CD4-positive, CD25-positive, alpha-beta regulatory T cell (primary cell): ENCODE measurements at regions not wholly inside any gene's neighbourhood (a gene's known extent, or its start where the extent isn't known, plus 50 kb on each side); places are given as distances from the start of the nearest gene placed in this dataset.

Source experiments
- ATAC-seq, 2 donors: fragments of 150-1000 bp; cut with Tn5 transposase; one replicate each; pipeline ENCODE4 v1.10.0; 2021; ENCODE audit warnings: low read depth in 2 of 2, moderate number of reproducible peaks in 2 of 2, moderate library complexity in 1 of 2
- DNase-seq, 3 donors: peaks; one replicate each; pipeline versions ENCODE4 v3.0.0 to v3.0.0-alpha.2; 2012 to 2022; ENCODE audit warnings: mixed read lengths in 1 of 3
- H3K27ac ChIP-seq: one replicate; pipeline ENCODE4 v1.7.0; 2013; ENCODE audit warnings: mild to moderate bottlenecking, low read length; ENCODE audit not compliant: insufficient read depth, poor library complexity, severe bottlenecking
- H3K27me3 ChIP-seq: one replicate; pipeline ENCODE4 v1.7.0; 2013; ENCODE audit warnings: low read length; ENCODE audit not compliant: control insufficient read depth, insufficient read depth
- H3K36me3 ChIP-seq: one replicate; pipeline ENCODE4 v1.7.0; 2013; ENCODE audit warnings: mild to moderate bottlenecking, low read length, moderate library complexity; ENCODE audit not compliant: control insufficient read depth, insufficient read depth
- H3K4me1 ChIP-seq: 2 replicates; pipeline ENCODE4 v1.7.0; 2013; ENCODE audit warnings: mild to moderate bottlenecking, low read length; ENCODE audit not compliant: insufficient read depth, control insufficient read depth, poor library complexity, severe bottlenecking
- H3K4me3 ChIP-seq: one replicate; pipeline ENCODE4 v1.7.0; 2013; ENCODE audit warnings: low read depth, mild to moderate bottlenecking, low read length, moderate library complexity
- H3K9me3 ChIP-seq, 2 experiments: 1 replicate in 1 of 2; 2 replicates in 1 of 2; pipeline ENCODE4 v1.7.0; 2013; ENCODE audit warnings: low read length in 2 of 2, mild to moderate bottlenecking in 1 of 2, moderate library complexity in 1 of 2; ENCODE audit not compliant: control insufficient read depth in 2 of 2
- H3K27ac Mint-ChIP-seq, 3 donors: one replicate each; pipeline ENCODE4 v1.8.0; 2020 to 2022; ENCODE audit warnings: mild to moderate bottlenecking in 3 of 3, mixed read lengths in 3 of 3, moderate library complexity in 2 of 3
- H3K27me3 Mint-ChIP-seq: one replicate; pipeline ENCODE4 v1.8.0; 2022; ENCODE audit warnings: mild to moderate bottlenecking, mixed read lengths
- H3K36me3 Mint-ChIP-seq: one replicate; pipeline ENCODE4 v1.8.0; 2020; ENCODE audit warnings: mixed read lengths
- H3K4me1 Mint-ChIP-seq, 4 donors: one replicate each; pipeline ENCODE4 v1.8.0; 2020 to 2022; ENCODE audit warnings: mixed read lengths in 4 of 4, mild to moderate bottlenecking in 1 of 4
- H3K4me3 Mint-ChIP-seq, 4 donors: one replicate each; pipeline ENCODE4 v1.8.0; 2020 to 2022; ENCODE audit warnings: mild to moderate bottlenecking in 4 of 4, mixed read lengths in 4 of 4, moderate library complexity in 3 of 4
- H3K9me3 Mint-ChIP-seq, 7 donors: one replicate each; pipeline ENCODE4 v1.8.0; 2020 to 2022; ENCODE audit warnings: mixed read lengths in 7 of 7, mild to moderate bottlenecking in 3 of 7, moderate library complexity in 2 of 7

DNA sequence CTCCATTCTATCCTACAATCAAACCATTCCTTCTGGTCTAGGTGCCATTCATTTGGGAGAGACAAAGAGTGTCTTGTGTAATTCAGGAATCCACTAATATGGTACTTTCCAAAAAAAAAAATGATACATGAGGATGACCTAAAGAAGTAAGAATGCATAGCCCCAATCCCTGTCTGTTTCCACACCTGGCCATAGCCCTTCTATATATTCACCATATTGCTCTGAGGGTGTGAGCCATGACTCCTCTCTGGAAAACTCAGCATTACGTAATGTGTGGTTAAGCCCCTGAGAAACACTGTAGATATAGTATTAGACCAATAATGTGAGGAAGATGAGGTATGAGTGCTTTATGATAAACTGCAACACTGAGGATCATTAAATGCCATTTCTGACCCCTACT, 592.7 kb downstream of the INHBA start:
- H3K27ac Mint-ChIP-seq: no peak overlapping the region
- H3K4me3 Mint-ChIP-seq: no peak overlapping the region
- Histone ChIP-seq H3K36me3 (no peaks in the 10 kb centered on the region), H3K4me3 (no peak overlapping the region), H3K27me3 (no peaks in the 10 kb centered on the region), H3K9me3 (no peaks in the 10 kb centered on the region), H3K4me1 (no peaks in the 10 kb centered on the region), H3K27ac (no peak overlapping the region)
- DNase-seq (no peak), ATAC-seq (no peak)
- H3K36me3 Mint-ChIP-seq: no peaks in the 10 kb centered on the region
- peaks cover 0 to 9% (median 3%) of the 10 kb centered on the region in 7 donors for H3K9me3 Mint-ChIP-seq
- H3K27me3 Mint-ChIP-seq: peaks cover 4% of the 10 kb centered on the region
- no peaks in the 10 kb centered on the region for H3K4me1 Mint-ChIP-seq

DNA sequence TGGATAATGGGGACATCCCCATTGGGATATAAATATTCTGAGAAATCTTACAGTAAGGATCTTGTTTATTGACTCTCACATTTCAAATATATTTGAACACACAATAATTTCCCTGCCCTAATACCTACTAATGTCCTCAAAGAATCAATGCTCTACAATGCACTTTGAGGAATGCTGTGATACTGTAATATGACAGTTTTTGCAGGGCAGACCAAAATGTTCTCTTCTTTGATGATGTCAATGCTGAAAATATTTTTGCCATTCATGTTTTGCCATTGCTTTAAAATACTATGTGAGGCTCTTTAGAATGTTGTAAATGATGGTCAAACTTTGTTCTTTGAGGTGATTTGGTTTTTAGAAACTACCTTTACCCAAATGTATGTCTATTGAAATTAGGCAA, 594.1 kb downstream of the INHBA start:
- no peaks in the 10 kb centered on the region for H3K9me3 ChIP-seq
- Mint-ChIP-seq H3K27ac (no peak overlapping the region), H3K27me3 (peaks cover 4% of the 10 kb centered on the region), H3K36me3 (no peaks in the 10 kb centered on the region), H3K4me3 (no peak overlapping the region), H3K9me3 (peaks cover 1 to 9% (median 4%) of the 10 kb centered on the region in 7 donors), H3K4me1 (no peaks in the 10 kb centered on the region)
- no peaks in the 10 kb centered on the region for H3K4me1 ChIP-seq
- H3K27me3 ChIP-seq: no peaks in the 10 kb centered on the region
- H3K4me3 ChIP-seq: no peak overlapping the region
- H3K27ac ChIP-seq: no peak overlapping the region
- ATAC-seq (no peak), DNase-seq (no peak)
- H3K36me3 ChIP-seq: no peaks in the 10 kb centered on the region

GRCh38 chr7:41107938-41108448, 594.9 kb downstream of the INHBA start:
- peaks cover 4% of the 10 kb centered on the region for H3K27me3 Mint-ChIP-seq
- no peaks in the 10 kb centered on the region for H3K4me1 Mint-ChIP-seq
- Histone ChIP-seq H3K4me3 (no peak overlapping the region), H3K27ac (no peak overlapping the region), H3K9me3 (no peaks in the 10 kb centered on the region), H3K4me1 (no peaks in the 10 kb centered on the region), H3K27me3 (no peaks in the 10 kb centered on the region), H3K36me3 (no peaks in the 10 kb centered on the region)
- ATAC-seq (no peak), DNase-seq (no peak)
- H3K27ac Mint-ChIP-seq: no peak overlapping the region
- no peaks in the 10 kb centered on the region for H3K36me3 Mint-ChIP-seq
- no peak overlapping the region for H3K4me3 Mint-ChIP-seq
- peaks cover 1 to 13% (median 4%) of the 10 kb centered on the region in 7 donors for H3K9me3 Mint-ChIP-seq

DNA sequence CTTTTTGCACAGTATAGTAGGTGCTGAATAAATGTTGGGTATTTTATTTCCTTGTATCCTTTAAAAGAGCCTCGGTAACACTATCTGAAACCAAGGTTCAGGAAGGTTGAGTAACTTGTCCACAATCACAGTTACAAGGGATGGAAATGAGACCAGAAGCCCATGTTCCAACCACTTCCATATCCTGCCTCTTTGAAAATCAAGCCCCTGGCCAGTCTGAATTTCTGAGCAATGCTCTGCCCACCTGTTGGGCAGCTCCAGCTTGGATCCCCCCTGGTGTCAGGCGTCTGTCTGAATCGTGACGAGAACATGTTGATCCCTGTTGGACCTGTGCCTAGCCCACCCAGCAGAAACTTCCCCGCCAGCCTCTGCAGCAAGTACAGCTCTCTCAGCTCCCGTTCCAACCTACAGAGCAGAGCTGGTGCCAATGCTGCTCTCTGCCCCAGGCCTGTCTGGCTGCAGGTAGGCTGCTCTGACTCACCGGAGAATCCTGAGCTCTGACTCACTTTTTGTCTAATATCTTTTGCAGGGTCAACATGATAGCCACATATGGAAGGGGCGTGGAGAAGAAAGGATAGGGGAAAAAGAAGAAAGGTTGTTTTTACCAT, 595.5 kb downstream of the INHBA start:
- Histone ChIP-seq H3K4me1 (no peaks in the 10 kb centered on the region), H3K9me3 (no peaks in the 10 kb centered on the region), H3K27ac (no peak overlapping the region), H3K27me3 (no peaks in the 10 kb centered on the region), H3K4me3 (no peak overlapping the region), H3K36me3 (no peaks in the 10 kb centered on the region)
- Mint-ChIP-seq H3K9me3 (peaks cover 1 to 13% (median 3%) of the 10 kb centered on the region in 7 donors), H3K27ac (no peak overlapping the region), H3K36me3 (no peaks in the 10 kb centered on the region), H3K27me3 (peaks cover 4% of the 10 kb centered on the region), H3K4me3 (no peak overlapping the region), H3K4me1 (no peaks in the 10 kb centered on the region)
- DNase-seq (no peak), ATAC-seq (no peak)

DNA sequence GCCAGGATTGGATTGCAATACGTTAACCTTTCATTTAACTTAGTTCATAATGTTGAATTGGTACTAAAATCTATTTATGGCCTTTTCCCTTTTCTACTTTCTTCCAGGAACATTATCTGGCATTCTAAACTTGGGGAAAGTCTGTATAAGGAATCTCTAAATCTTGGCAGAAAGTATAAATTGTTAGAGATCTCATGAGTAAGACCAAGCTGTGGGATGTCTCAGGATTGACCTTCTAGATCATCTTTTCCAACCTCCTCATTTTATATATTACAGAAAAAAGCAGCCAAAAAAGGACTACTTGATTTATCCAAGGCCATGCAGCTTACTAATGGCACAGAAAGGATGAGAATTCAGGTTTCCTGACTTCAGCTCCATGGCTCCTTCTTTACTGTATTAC, 598.3 kb downstream of the INHBA start:
- ATAC-seq (no peak), DNase-seq (no peak)
- H3K36me3 Mint-ChIP-seq: no peaks in the 10 kb centered on the region
- no peaks in the 10 kb centered on the region for H3K36me3 ChIP-seq
- H3K27ac Mint-ChIP-seq: no peak overlapping the region
- H3K27ac ChIP-seq: no peak overlapping the region
- H3K4me3 Mint-ChIP-seq: no peak overlapping the region
- H3K4me1 ChIP-seq: no peaks in the 10 kb centered on the region
- peaks cover 0 to 18% (median 4%) of the 10 kb centered on the region in 7 donors for H3K9me3 Mint-ChIP-seq
- H3K27me3 Mint-ChIP-seq: peaks cover 4% of the 10 kb centered on the region
- no peaks in the 10 kb centered on the region for H3K9me3 ChIP-seq
- H3K4me1 Mint-ChIP-seq: no peaks in the 10 kb centered on the region
- H3K4me3 ChIP-seq: no peak overlapping the region
- no peaks in the 10 kb centered on the region for H3K27me3 ChIP-seq

DNA sequence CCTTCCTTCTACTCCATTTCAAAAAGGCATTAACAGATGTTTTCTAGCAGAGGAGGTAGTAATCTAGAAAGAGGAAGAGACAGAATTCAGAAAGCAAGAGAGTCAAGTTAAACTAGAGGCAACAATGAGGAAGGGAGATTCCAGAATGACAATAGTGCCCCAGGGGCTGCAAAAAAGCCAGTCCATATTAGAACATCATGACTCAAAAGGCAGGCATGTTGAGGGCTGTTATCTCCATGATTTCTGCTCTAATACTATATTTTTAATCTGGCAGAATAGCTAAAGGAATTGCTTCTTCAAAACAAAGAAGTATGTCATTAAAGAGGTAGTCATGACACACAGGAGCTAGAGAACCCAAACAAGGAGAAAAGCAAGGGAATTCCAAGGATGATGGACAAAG, 599.6 kb downstream of the INHBA start:
- H3K27me3 Mint-ChIP-seq: peaks cover 4% of the 10 kb centered on the region
- Histone ChIP-seq H3K4me1 (no peaks in the 10 kb centered on the region), H3K27ac (no peak overlapping the region), H3K4me3 (no peak overlapping the region), H3K27me3 (no peaks in the 10 kb centered on the region), H3K36me3 (no peaks in the 10 kb centered on the region), H3K9me3 (no peaks in the 10 kb centered on the region)
- H3K36me3 Mint-ChIP-seq: no peaks in the 10 kb centered on the region
- peaks cover 0 to 25% (median 4%) of the 10 kb centered on the region in 7 donors for H3K9me3 Mint-ChIP-seq
- no peak overlapping the region for H3K27ac Mint-ChIP-seq
- H3K4me1 Mint-ChIP-seq: no peaks in the 10 kb centered on the region
- ATAC-seq: no peak
- no peak for DNase-seq
- H3K4me3 Mint-ChIP-seq: no peak overlapping the region

- Mint-ChIP-seq H3K4me1 (no peaks in the 10 kb centered on the region), H3K27me3 (no peaks in the 10 kb centered on the region), H3K36me3 (no peaks in the 10 kb centered on the region), H3K27ac (no peak overlapping the region), H3K9me3 (peaks cover 0 to 25% (median 4%) of the 10 kb centered on the region in 7 donors), H3K4me3 (no peak overlapping the region)
- no peak for ATAC-seq
- DNase-seq: no peak
- no peaks in the 10 kb centered on the region for H3K27me3 ChIP-seq
- H3K36me3 ChIP-seq: no peaks in the 10 kb centered on the region
- no peaks in the 10 kb centered on the region for H3K9me3 ChIP-seq
- no peaks in the 10 kb centered on the region for H3K4me1 ChIP-seq
- no peak overlapping the region for H3K4me3 ChIP-seq
- no peak overlapping the region for H3K27ac ChIP-seq
Observed at GRCh38 chr7:41098846-41099245, 604.0 kb downstream of the INHBA start.

- no peak overlapping the region for H3K4me3 ChIP-seq
- DNase-seq: no peak
- peaks cover 0 to 24% (median 4%) of the 10 kb centered on the region in 7 donors for H3K9me3 Mint-ChIP-seq
- no peaks in the 10 kb centered on the region for H3K27me3 Mint-ChIP-seq
- H3K36me3 Mint-ChIP-seq: no peaks in the 10 kb centered on the region
- H3K4me1 ChIP-seq: no peaks in the 10 kb centered on the region
- no peaks in the 10 kb centered on the region for H3K36me3 ChIP-seq
- no peaks in the 10 kb centered on the region for H3K9me3 ChIP-seq
- no peak overlapping the region for H3K27ac ChIP-seq
- no peaks in the 10 kb centered on the region for H3K4me1 Mint-ChIP-seq
- no peak overlapping the region for H3K27ac Mint-ChIP-seq
- H3K4me3 Mint-ChIP-seq: no peak overlapping the region
- no peak for ATAC-seq
- no peaks in the 10 kb centered on the region for H3K27me3 ChIP-seq
Observed at GRCh38 chr7:41098402-41098801, 604.5 kb downstream of the INHBA start.
